COR-L47 (cell line): ENCODE measurements at regions not wholly inside any gene's neighbourhood (a gene's known extent, or its start where the extent isn't known, plus 50 kb on each side); places are given as distances from the start of the nearest gene placed in this dataset.

Experiments used
- DNase-seq: peaks from one replicate; lab custom pipeline; 2025; lab: John Stamatoyannopoulos, UW

DNA sequence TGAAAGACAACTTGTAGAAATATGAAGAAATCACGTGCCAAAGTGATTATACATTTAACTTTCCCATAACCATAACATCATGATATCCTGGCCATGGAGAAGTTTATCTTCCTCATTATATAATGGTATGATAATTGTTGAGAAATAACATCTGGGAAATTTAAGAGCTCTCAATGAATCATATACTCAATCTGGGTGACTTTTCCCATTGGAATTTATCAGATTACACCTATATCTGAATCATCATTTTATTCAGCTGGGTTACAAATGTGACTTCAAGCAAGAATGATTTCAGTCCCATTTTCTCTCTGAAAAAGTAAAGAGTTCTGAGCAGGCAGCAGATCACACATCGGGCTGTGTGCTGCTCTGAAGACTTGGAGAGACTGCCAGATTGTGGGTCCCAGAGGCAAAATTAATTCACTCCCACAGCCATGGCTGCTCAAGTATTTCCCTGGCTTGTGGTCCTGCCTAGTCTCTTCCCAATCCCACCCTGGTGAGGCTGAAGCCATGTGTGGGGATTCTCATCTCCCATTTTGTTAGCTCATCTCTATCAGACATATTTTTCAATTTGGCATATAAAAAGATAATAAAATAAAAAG lies 278.0 kb downstream of the MRPL39 start:
- no peak for DNase-seq

DNA sequence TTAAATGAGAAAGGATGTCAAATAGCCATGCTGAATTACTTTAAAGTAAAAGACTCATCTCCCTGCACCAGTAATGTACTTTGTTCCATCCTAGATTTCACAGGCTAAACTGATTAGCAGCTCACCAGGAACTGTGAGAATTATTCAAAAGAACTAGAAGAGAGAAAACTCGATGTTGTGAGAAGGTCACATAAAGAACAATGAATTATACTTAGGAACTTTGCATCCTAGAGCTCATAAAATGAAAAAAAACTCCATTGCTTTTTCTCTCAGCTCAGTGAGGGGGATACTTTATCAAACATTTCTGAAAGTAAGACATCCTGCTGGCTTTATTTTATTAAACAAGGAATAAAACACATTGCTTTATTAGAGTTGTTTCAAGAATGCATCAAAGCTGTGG lies 278.5 kb downstream of the MRPL39 start:
- DNase-seq = no peak

GRCh38 chr21:25326181-25326580 lies 281.1 kb downstream of the MRPL39 start:
- DNase-seq = no peak

- DNase-seq = no peak
These were observed 282.6 kb downstream of the MRPL39 start for GRCh38 chr21:25324666-25325065.

DNA sequence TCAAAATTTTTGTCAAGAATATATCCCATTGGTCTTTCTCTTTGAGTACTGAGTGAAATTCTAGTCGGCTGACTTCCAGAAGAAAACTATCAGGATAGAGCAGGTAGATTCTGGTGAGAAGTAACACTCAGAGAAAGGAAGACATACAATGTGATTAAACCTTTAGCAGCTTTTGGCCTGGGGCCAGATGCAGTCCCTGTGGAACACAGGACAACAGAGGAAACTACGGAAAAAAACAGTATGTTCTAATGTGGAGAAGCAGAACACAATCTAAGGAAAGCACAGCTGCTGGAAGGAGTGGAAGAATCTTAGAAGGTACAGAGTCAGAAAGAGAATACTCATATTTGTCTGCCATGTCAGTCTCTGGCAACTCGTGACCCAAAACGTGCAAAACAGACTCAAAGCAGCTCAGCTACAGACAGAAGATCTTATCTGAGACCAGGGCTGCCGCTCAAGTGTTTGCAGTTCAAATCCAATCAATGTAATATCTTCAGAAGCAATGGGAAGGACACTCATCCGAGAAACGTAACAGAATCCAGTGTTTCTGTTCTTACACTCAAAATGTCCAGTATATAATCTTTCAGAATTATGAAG lies 283.8 kb downstream of the MRPL39 start:
- no peak for DNase-seq

- no peak for DNase-seq
These were observed 293.0 kb downstream of the MRPL39 start for GRCh38 chr21:25314247-25314646.

GRCh38 chr21:25313829-25314228 lies 293.5 kb downstream of the MRPL39 start:
- DNase-seq = peak; percentile 57

- DNase-seq = no peak
These were observed 299.8 kb downstream of the MRPL39 start for GRCh38 chr21:25307489-25307888.

DNA sequence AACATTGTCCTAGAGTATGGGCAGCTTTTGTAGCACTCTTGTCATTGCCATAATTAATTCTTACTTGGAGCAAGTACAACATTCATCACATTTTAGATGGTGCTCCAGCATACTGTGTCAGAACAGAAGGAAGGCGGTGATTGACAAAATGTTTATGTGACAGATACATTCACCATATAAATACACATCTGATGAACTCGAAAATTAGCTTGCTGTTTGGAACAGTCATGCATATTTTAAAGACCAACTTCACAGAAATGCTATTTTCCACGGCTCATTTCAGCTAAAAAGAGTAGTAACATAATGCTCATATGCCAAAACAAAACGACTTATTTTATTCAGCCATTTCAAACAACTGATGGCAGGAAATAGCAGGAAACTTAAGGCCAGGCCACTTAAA lies 302.7 kb downstream of the MRPL39 start:
- no peak for DNase-seq

- no peak for DNase-seq
These were observed 306.6 kb downstream of the MRPL39 start for GRCh38 chr21:25300632-25301031.

DNA sequence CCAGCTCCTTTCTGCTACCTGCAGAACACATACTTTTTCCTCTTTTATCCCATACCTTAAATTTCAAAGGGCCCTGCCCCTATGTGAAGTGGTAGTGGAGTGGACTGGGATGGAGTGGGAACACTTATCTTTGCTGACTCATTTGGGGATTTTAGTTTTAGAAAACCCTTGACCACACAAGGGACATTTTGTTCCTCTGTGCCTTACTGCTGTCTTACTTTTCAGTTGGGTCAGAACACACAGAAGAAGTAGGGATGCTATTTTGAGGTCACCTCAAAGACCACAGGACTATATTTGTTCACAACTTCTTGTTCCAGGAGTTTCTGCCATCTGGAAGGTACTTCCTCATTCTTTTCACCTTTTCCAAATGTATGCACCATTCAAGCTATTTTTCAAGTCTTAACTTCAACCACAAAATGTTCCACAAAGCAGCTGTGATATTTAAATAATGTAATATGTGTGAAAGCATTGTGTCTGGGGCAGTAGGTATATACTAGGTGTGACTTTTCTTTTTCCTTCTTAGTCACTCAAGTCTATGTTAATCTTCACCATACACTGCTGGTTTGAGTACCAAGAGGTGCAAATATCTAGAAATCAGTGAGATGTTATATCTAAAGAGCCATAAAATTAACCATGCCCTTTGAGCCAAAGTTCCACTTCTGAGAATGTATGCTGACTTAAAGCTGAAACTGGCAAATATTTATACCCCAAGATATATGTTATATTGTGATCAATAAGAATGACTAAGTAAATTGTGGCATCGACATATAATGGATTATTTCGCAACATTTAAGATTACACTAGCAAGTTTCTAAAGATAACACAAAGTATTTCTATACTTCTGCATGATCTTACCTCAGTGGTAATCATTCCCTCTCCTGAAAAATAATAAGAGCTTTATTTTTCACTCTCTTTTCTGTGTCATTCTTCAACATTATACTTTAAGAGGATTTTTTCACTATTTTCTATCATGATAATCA lies 308.5 kb downstream of the MRPL39 start:
- no peak for DNase-seq

GRCh38 chr21:25297117-25297516 lies 310.2 kb downstream of the MRPL39 start:
- DNase-seq = peak; percentile 46

DNA sequence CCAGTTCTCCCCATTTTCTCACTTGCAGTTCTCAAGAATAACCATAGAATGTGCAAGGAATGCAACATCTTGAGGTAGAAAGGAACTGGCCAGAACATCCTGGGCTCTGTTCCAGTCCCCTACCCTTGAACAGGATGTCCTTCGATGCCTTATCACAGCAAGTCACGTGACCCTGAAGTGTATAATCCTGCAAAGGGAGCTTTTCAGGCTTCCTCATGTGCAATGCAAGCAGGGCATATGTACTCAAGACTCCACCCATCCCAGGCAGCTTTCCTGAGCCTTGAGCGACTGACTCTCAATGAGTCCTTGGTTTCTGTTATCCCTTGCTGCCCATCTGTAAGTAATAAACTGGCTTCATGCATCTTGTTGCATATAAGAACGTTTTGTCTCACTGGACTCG lies 311.0 kb downstream of the MRPL39 start:
- no peak for DNase-seq

- DNase-seq = no peak
These were observed 314.9 kb downstream of the MRPL39 start for GRCh38 chr21:25292396-25292795.

DNA sequence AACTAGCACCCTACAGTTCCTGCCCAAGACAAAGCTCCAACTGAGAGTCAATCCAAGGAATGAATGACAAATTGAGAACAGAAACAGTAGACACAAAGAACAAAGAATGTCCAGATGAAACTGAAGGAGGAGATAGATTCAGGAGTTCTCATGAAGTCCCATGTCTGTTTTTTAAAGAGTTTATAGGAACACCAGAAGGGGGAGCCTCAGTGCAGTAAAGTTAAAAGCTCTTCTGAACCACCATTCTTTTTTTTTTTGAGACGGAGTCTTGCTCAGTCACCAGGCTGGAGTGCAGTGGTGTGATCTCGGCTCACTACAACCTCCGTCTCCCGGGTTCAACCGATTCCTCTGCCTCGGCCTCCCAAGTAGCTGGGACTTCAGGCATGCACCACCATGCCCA lies 323.6 kb downstream of the MRPL39 start:
- peak; percentile 4 for DNase-seq

GRCh38 chr21:25281134-25281533 lies 326.1 kb downstream of the MRPL39 start:
- no peak for DNase-seq

- no peak for DNase-seq
These were observed 327.2 kb downstream of the MRPL39 start for GRCh38 chr21:25280061-25280460.

DNA sequence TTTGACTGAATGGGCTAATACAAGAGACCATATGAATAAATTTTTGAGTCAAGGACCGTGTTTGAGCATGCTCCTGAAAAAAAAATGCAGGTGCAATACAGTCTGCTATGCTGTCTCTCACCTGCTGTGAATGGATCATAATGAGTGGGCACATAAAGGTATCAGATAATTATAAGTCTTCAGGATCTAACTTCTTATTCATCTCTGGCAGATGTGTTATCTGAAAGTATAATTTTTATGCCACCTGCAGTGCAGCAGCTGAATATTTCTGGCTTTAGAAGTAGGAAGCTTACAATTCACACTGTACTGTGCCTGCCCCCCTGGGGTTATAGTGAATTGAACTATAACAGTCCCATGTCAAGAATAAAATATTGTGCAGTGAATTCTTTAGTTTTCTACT lies 333.3 kb downstream of the MRPL39 start:
- DNase-seq = peak; percentile 95

GRCh38 chr21:25254491-25255174 lies 352.6 kb downstream of the MRPL39 start:
- peak; percentile 2 for DNase-seq

GRCh38 chr21:25246546-25246945 lies 360.7 kb downstream of the MRPL39 start:
- DNase-seq = no peak

- no peak for DNase-seq
These were observed 362.5 kb downstream of the MRPL39 start for GRCh38 chr21:25244735-25245134.

GRCh38 chr21:25243808-25244207 lies 363.5 kb downstream of the MRPL39 start:
- DNase-seq = no peak
